Neutrophil (primary cell): ENCODE measurements at regions not wholly inside any gene's neighbourhood (a gene's known extent, or its start where the extent isn't known, plus 50 kb on each side); places are given as distances from the start of the nearest gene placed in this dataset.

ENCODE experiments used
- H3K27ac ChIP-seq: fragments of 200-600 bp; sonication (generic); 2 replicates; pipeline ENCODE4 v1.5.1; 2016; ENCODE audit warnings: mild to moderate bottlenecking, moderate library complexity
- H3K27me3 ChIP-seq: fragments of 200-600 bp; sonication (generic); 2 replicates; pipeline ENCODE4 v1.6.0; 2016; ENCODE audit warnings: mild to moderate bottlenecking
- H3K36me3 ChIP-seq: fragments of 200-600 bp; sonication (generic); 2 replicates; pipeline ENCODE4 v1.5.1; 2017
- H3K4me1 ChIP-seq, 2 experiments: fragments of 200-600 bp in 1 of 2; sonication (generic) in 1 of 2; 1 replicate in 1 of 2; 2 replicates in 1 of 2; pipeline versions ENCODE4 v1.5.1 to v1.6.1; 2013 to 2016; ENCODE audit warnings: low read depth in 1 of 2, low read length in 1 of 2, mild to moderate bottlenecking in 1 of 2, moderate library complexity in 1 of 2; ENCODE audit not compliant: control insufficient read depth in 1 of 2, insufficient read depth in 1 of 2
- H3K4me3 ChIP-seq, 2 experiments: fragments of 200-600 bp in 1 of 2; sonication (generic) in 1 of 2; 1 replicate in 1 of 2; 2 replicates in 1 of 2; pipeline ENCODE4 v1.5.1; 2013 to 2016; ENCODE audit warnings: low read depth in 1 of 2, low read length in 1 of 2, mild to moderate bottlenecking in 1 of 2, moderate library complexity in 1 of 2
- H3K9me3 ChIP-seq: fragments of 200-600 bp; sonication (generic); 2 replicates; pipeline ENCODE4 v1.5.1; 2016
- TF ChIP-seq, protein P1 (sequence below): fragments of 200-600 bp; sonication (generic); IDR thresholded peaks from 2 replicates; pipeline ENCODE4 v1.5.1; 2016; ENCODE audit warnings: antibody characterized with exemption

DNA sequence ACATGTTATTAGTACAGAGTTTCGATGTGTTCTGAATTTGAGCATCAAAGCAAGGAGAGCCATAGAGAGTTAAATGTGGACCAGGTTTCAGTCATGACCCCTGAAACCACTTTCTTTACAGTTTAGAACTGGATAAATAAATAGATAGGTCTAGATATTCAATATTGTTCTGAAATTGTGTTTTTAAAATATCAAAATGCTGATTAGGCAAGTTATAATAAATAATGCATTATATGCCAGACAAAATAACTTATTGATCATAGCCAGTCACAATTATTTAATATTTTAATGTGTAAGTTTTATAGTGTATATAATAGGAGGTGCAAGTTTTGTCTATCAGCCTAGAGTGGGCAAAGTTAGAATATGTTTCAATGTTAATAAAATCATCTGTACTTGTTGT lies 569.5 kb downstream of the METTL15 start:
- Histone ChIP-seq H3K36me3 (no peaks in the 10 kb centered on the region), H3K9me3 (no peaks in the 10 kb centered on the region), H3K4me1 (no peaks in the 10 kb centered on the region), H3K4me3 (no peak overlapping the region), H3K27ac (no peak overlapping the region), H3K27me3 (no peaks in the 10 kb centered on the region)
- TF ChIP-seq, protein P1, sequence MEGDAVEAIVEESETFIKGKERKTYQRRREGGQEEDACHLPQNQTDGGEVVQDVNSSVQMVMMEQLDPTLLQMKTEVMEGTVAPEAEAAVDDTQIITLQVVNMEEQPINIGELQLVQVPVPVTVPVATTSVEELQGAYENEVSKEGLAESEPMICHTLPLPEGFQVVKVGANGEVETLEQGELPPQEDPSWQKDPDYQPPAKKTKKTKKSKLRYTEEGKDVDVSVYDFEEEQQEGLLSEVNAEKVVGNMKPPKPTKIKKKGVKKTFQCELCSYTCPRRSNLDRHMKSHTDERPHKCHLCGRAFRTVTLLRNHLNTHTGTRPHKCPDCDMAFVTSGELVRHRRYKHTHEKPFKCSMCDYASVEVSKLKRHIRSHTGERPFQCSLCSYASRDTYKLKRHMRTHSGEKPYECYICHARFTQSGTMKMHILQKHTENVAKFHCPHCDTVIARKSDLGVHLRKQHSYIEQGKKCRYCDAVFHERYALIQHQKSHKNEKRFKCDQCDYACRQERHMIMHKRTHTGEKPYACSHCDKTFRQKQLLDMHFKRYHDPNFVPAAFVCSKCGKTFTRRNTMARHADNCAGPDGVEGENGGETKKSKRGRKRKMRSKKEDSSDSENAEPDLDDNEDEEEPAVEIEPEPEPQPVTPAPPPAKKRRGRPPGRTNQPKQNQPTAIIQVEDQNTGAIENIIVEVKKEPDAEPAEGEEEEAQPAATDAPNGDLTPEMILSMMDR: no peak

GRCh38 chr11:28675183-28675582 lies 567.0 kb downstream of the METTL15 start:
- H3K27ac ChIP-seq: no peak overlapping the region
- TF ChIP-seq, protein P1: no peak
- H3K36me3 ChIP-seq: no peaks in the 10 kb centered on the region
- H3K4me3 ChIP-seq: no peak overlapping the region
- no peaks in the 10 kb centered on the region for H3K27me3 ChIP-seq
- H3K4me1 ChIP-seq: no peaks in the 10 kb centered on the region
- no peaks in the 10 kb centered on the region for H3K9me3 ChIP-seq

DNA sequence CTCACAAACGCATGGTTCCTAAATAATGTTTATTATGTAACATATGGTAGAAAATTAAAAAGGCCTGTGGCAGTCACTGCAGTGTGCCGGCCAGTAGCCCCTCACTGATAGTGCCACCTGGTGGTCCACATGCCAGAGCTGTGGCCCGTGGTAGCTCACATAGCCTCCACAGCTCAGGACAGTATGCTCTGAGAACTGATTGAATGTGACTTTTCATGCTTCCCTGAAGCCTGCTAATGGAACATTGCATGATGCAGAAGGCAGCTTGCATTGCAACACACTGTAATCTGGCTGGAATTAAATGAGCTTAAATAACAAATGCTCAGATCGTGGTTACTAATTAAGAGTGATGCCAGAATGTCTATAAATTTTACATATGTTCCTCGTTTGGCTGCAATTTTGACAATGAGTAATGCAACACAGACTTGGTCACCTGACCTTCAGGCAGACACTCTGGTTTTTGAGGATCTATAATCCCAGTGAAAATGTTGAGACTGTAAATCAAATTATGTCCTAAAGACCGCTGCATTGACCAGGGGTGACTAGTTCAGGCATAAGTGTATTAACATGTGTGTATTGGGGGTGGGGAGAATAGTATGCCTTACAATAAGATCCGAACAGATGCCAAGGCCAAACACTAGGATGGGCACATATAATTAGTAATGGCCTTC lies 566.4 kb downstream of the METTL15 start:
- H3K9me3 ChIP-seq: no peaks in the 10 kb centered on the region
- H3K4me3 ChIP-seq: no peak overlapping the region
- no peaks in the 10 kb centered on the region for H3K4me1 ChIP-seq
- TF ChIP-seq, protein P1: no peak
- H3K27me3 ChIP-seq: no peaks in the 10 kb centered on the region
- no peaks in the 10 kb centered on the region for H3K36me3 ChIP-seq
- H3K27ac ChIP-seq: no peak overlapping the region

DNA sequence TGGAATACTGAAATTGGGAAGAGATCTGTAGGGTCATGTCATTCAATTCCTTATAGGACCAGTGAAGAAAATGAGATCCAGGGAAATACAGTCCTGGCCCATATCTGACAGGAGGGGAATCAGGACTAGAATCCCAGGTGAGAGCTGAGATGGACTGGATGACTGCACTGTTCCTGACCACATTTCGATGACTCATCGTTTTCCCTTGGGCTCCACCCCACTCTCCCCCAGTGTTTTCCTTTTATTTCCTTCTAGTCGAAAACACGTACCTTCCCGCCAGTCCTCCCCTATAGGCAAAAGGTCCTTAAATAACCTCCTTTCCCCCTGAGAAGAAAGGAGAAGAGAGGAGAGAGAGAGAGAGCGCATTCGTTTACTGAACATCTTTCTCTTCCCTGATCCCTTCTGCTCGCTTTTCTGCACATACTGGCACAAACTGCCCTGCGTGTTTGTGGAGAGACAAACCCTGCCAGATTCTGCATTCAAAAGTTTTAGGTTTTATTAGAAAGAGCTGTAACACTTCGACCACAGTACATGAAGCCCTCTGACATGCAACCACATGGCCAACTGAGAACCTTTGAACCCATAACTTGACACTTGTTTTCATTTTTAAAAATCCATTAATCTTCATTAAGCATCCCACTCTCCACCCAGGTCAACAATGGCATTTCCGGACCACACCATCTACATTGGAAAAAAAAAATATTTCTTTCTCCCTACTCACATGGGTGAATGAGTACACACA lies 565.7 kb downstream of the METTL15 start:
- H3K27ac ChIP-seq: no peak overlapping the region
- TF ChIP-seq, protein P1: no peak
- H3K9me3 ChIP-seq: no peaks in the 10 kb centered on the region
- H3K4me3 ChIP-seq: no peak overlapping the region
- H3K4me1 ChIP-seq: no peaks in the 10 kb centered on the region
- no peaks in the 10 kb centered on the region for H3K27me3 ChIP-seq
- no peaks in the 10 kb centered on the region for H3K36me3 ChIP-seq

DNA sequence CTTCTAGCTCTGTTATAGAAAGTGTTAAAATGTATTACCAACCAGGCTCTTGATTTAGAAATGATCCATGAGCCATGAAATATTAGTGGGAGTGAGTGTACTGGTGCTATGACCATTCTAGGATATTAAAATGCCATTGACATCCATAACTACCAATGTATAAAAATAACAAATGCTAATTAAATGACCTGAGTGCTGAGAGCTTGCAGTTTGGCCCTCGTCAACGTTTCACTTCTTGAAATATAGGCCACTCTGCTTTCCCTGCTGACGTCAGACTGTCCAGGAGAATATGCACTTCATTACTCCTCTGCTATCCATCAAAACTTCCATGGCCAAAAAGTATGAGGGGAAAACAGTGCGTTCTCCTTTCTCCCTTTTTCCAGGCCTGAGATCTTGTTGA lies 563.1 kb downstream of the METTL15 start:
- Histone ChIP-seq H3K9me3 (no peaks in the 10 kb centered on the region), H3K4me1 (no peaks in the 10 kb centered on the region), H3K4me3 (no peak overlapping the region), H3K27me3 (no peaks in the 10 kb centered on the region), H3K36me3 (no peaks in the 10 kb centered on the region), H3K27ac (no peak overlapping the region)
- TF ChIP-seq, protein P1: no peak
